NCI-H526 (cell line): ENCODE measurements at regions not wholly inside any gene's neighbourhood (a gene's known extent, or its start where the extent isn't known, plus 50 kb on each side); places are given as distances from the start of the nearest gene placed in this dataset.

Source experiments
- DNase-seq, 2 experiments: peaks; one replicate each; lab custom pipeline; 2025; lab: John Stamatoyannopoulos, UW

GRCh38 chr9:86659413-86660046 is 287.8 kb downstream of the GAS1 start:
- DNase-seq = no peak

- DNase-seq = no peak
These were observed 292.2 kb downstream of the GAS1 start for GRCh38 chr9:86655147-86655546.

DNA sequence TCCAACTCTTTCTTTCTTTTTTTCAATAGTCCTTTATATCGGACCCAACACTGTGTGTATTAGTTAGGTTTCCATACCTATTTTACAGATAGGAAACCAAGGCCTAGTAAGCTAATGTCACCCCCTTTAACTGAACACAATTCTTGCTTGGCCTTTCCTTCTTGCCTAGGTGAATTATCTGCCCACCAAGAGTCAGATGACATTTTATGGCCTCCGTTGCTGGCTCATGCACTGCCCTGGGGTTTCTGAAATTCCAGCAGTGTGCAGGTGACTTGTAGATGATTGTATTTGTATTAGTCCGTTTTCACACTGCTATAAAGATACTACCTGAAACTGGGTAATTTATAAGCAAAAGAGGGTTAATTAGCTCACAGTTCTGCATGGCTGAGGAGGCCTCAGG is 293.8 kb downstream of the GAS1 start:
- no peak for DNase-seq

DNA sequence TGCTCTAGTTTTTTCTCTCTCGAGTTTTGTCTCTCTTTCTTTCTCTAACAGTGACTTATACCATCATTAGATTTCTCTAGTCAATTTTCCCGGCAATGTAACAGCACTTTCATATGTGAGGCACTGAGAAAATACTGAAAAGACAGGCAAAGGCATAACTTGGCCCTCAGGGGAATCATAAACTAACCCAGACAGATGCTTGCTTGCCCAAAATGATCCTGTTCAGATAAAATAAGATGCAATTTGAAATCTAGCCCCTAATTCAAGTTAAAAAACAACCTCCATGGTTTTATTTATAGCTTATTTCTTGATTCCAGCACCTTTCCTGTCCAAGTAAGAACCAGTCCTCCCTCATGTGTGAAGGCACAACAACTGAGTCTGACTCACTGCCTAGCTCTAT is 294.6 kb downstream of the GAS1 start:
- DNase-seq = no peak

GRCh38 chr9:86649913-86650312 is 295.7 kb upstream of the TUT7 start:
- peak; percentile 4 to 25 for DNase-seq

- DNase-seq = no peak
These were observed 294.6 kb upstream of the TUT7 start for GRCh38 chr9:86648828-86649170.

- no peak for DNase-seq
These were observed 294.1 kb upstream of the TUT7 start for GRCh38 chr9:86648156-86648827.

DNA sequence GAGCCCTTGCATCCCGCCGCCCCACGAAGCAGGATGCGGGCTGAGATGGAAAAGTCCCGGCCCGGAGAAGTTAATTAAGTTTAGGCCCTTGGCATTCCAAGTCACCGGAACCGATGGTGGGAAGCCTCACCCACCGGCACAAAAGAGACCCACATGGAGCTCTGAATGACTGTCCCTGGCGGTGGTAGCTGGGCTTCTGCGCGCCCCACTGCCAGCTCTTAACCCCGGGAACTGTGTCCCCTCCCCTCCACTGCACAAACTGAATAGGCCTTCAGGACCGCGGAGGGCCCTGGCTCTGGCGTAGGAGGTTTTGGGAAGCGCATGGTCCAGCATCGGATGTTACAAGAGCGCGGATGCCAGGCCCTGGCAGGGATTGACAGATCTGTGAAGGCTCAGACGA is 291.1 kb upstream of the TUT7 start:
- no peak for DNase-seq

DNA sequence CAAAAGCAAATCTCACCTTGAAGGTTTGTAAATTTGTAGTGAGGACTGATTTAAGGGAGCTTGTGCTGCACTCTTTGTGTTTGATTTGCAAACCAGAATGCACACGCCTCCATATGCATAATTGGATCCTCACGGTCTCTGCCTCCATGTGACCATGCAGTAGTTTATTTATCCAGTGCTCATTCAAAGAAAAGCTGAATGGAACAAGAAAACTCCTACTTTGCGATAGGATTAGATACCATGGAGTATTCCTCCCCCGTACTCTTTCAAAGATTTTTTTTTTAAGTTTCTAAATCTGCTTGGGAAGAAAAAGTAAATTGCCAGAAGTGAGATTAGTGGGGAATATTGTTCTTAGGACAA is 290.4 kb upstream of the TUT7 start:
- no peak for DNase-seq

- no peak for DNase-seq
These were observed 289.9 kb upstream of the TUT7 start for GRCh38 chr9:86643946-86644674.

DNA sequence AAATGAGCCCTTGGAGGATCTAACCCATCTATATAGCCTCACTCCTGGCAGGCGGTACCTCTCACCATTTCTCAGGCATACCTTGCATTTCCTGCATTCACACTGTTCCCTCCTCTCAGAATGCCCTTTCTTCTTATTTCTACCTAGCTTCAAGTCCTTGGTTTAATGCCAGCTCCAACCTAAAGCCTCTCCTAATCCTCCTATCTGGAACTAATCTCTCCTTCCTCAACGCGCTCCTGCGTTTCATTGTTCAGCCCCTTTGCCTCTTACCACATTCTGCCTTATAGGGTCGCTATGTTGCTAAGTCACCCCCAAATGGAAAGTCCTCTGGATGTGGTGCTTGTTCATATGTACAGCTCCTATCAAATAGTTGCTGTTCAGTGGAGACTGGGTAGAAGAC is 288.5 kb upstream of the TUT7 start:
- no peak for DNase-seq

DNA sequence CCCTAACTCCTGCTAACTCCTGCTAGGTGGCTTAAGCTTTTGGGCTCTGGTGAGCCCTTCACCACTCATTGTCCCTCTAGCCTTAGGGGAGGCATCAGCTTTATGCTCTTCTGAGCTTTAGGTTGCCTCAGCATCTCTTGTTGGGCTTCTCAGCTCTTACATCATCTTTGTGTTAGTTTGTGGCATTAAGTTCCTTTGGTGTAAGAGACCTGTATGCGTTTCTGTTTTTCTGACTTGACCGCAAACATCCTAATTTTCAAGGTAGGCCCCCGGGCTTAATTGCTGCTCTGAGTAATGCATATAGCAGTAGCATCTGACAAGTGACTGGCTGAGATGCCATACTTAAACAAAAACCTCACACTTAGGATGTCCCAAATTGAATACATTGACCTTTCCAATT is 287.8 kb upstream of the TUT7 start:
- no peak for DNase-seq

DNA sequence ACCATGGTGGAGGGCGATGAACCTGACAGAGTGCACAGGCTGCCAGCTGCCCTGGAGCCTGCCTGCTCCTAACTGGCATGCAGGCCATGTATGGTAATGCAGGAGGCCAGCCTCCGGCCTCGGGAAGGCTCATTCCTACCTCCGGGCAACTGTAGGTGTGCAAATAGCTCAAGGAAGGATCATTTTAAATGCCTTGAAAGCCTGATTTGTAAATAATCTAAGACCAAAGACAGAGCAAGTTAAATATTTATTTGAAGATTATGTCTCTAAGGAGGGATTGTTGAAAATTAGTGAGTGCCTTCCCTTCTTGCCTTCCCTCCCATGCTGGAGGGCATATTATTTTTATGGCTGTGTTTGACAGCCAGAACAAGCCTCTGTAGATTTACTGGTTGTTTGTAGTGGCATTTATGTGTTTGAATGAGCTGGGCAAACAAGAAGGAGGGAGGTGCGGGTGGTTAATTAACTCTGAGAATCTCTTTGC is 285.7 kb upstream of the TUT7 start:
- DNase-seq = peak; percentile 6 to 18

GRCh38 chr9:86639287-86639686 is 285.1 kb upstream of the TUT7 start:
- no peak for DNase-seq

DNA sequence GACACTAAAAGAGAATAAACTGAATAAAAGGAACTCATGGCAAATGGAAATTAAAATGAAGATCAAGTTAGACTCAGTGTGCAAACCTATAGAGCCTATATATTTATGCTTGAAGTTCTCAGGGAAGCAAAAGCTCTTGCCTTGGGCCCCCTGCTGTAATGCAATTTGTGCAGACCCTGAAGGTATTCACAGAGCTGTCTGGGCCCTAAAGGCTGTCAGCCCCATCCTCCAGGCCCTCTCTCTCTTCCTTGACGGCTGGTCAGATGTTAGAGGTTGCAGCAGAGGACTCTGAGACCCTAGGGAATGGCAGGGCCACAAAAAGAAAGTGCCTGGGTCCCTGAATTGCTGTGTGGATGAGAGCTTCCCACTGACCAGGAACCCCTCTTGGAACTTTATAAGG is 283.9 kb upstream of the TUT7 start:
- no peak for DNase-seq

- DNase-seq = peak in 1 of 2 experiments; percentile 24
These were observed 283.3 kb upstream of the TUT7 start for GRCh38 chr9:86637515-86637914.

GRCh38 chr9:86636519-86636918 is 282.3 kb upstream of the TUT7 start:
- no peak for DNase-seq

- DNase-seq = no peak
These were observed 281.8 kb upstream of the TUT7 start for GRCh38 chr9:86636038-86636437.

- DNase-seq = no peak
These were observed 280.3 kb upstream of the TUT7 start for GRCh38 chr9:86634501-86634900.

GRCh38 chr9:86633945-86634344 is 279.7 kb upstream of the TUT7 start:
- no peak for DNase-seq

GRCh38 chr9:86632537-86632936 is 278.3 kb upstream of the TUT7 start:
- DNase-seq = no peak

DNA sequence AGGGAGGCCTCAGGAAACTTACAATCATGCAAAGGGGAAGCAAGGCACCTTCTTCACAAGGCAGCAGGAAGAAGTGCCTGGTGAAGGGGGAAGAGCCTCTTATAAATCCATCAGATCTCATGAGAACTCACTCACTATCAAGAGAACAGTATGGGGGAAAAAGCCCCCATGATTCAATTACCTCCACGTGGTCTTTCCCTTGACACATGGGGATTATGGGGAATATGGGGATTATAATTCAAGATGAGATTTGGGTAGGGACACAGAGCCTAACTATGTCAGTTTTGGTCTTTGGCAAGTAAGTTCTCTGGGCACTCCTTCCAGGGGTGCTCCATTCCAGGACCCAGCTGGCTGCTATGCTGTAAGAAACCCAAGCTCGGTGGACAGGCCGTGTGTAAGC is 275.3 kb upstream of the TUT7 start:
- no peak for DNase-seq

DNA sequence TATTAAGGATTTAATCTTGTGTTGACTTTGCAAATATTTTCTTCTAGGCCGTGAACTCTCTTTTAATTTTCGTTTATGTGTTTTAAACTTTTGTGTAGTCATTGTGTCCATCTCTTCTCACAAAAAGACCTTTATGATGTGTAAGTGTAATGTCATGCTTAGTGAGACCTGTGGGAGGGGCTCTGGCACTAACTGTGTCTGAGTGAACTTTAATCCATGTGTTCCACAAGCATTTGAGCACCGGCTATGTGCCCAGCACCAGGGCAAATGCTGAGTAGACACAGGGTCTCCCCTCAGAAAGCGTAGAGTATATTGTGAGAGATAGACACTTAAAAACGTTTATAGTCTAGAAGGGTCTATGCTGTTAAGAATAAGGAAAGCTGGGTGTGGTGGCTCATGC is 272.6 kb upstream of the TUT7 start:
- DNase-seq = no peak
